CD8-positive, alpha-beta memory T cell (primary cell): ENCODE measurements at regions not wholly inside any gene's neighbourhood (a gene's known extent, or its start where the extent isn't known, plus 50 kb on each side); places are given as distances from the start of the nearest gene placed in this dataset.
"Not testable (repeated sequence)": the region's sequence is repeated elsewhere in the genome, so short reads cannot be mapped to it uniquely, and the experiment has no call there.

Source experiments
- CTCF ChIA-PET: fragments of 350-600 bp; sonication (Branson Sonifier 250); formaldehyde crosslinking; loops from one replicate; lab custom pipeline; 2021; ENCODE audit warnings: antibody characterized with exemption; lab: Charles Lee
- POLR2A ChIA-PET: fragments of 350-600 bp; sonication (Branson Sonifier 250); formaldehyde crosslinking; loops from one replicate; lab custom pipeline; 2021; ENCODE audit warnings: antibody characterized with exemption; lab: Charles Lee
- DNase-seq, 5 donors: peaks; one replicate each; pipeline versions ENCODE4 v3.0.0 to v3.0.0-alpha.2; 2020 to 2022; ENCODE audit warnings: mixed read lengths in 1 of 5
- H3K27ac ChIP-seq: one replicate; pipeline ENCODE4 v1.7.0; 2013; ENCODE audit warnings: low read depth, mild to moderate bottlenecking, low read length, moderate library complexity
- H3K27me3 ChIP-seq: 2 replicates; pipeline ENCODE4 v1.7.0; 2013; ENCODE audit warnings: low read length, mild to moderate bottlenecking; ENCODE audit not compliant: insufficient read depth, poor library complexity, severe bottlenecking
- H3K36me3 ChIP-seq: 2 replicates; pipeline ENCODE4 v1.7.0; 2013; ENCODE audit warnings: mild to moderate bottlenecking, low read length, moderate library complexity; ENCODE audit not compliant: insufficient read depth
- H3K4me1 ChIP-seq: 2 replicates; pipeline ENCODE4 v1.7.0; 2013; ENCODE audit warnings: mild to moderate bottlenecking, low read length, moderate library complexity; ENCODE audit not compliant: insufficient read depth
- H3K4me3 ChIP-seq: 2 replicates; pipeline ENCODE4 v1.7.0; 2013; ENCODE audit warnings: mild to moderate bottlenecking, low read length
- H3K9me3 ChIP-seq: 2 replicates; pipeline ENCODE4 v1.7.0; 2013; ENCODE audit warnings: mild to moderate bottlenecking, low read length
- H3K27ac Mint-ChIP-seq, 8 donors: one replicate each; pipeline ENCODE4 v1.8.0; 2020 to 2021; ENCODE audit warnings: mixed read lengths in 8 of 8, mild to moderate bottlenecking in 6 of 8, inconsistent platforms in 3 of 8, moderate library complexity in 3 of 8
- H3K27me3 Mint-ChIP-seq, 2 donors: one replicate each; pipeline ENCODE4 v1.8.0; 2020 to 2021; ENCODE audit warnings: mixed read lengths in 2 of 2, mild to moderate bottlenecking in 1 of 2, moderate library complexity in 1 of 2
- H3K36me3 Mint-ChIP-seq, 3 donors: one replicate each; pipeline ENCODE4 v1.8.0; 2020 to 2021; ENCODE audit warnings: mixed read lengths in 3 of 3, inconsistent platforms in 1 of 3, mild to moderate bottlenecking in 1 of 3
- H3K4me1 Mint-ChIP-seq, 3 donors: one replicate each; pipeline ENCODE4 v1.8.0; 2020 to 2021; ENCODE audit warnings: mixed read lengths in 3 of 3, inconsistent platforms in 1 of 3, mild to moderate bottlenecking in 1 of 3
- H3K4me3 Mint-ChIP-seq, 7 donors: one replicate each; pipeline ENCODE4 v1.8.0; 2020 to 2021; ENCODE audit warnings: mixed read lengths in 7 of 7, mild to moderate bottlenecking in 6 of 7, moderate library complexity in 4 of 7, inconsistent platforms in 2 of 7
- H3K9me3 Mint-ChIP-seq, 5 donors: one replicate each; pipeline ENCODE4 v1.8.0; 2020 to 2022; ENCODE audit warnings: mixed read lengths in 5 of 5, mild to moderate bottlenecking in 3 of 5, moderate library complexity in 2 of 5, inconsistent platforms in 1 of 5

DNA sequence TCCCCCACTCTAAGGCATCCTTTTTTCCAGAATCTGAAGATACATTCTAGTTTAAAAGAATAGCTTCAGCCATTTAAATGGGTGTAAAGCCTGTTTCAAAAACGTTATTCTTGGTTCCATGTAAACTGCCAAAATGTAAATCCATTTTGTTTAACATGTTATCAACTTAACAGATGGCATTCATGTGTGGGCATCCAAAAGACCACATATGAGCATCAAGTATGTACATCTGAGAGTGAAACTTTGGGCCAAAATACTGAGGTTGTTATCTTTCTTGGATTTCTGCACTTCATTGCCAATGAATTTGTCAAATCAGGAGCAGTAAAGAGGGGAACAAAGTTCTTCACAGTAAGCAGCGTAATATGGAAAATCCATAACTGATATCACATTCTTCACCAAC lies 395.4 kb downstream of the ZNF804A start:
- Mint-ChIP-seq H3K4me3 (no peak overlapping the region), H3K27ac (no peak overlapping the region), H3K27me3 (no peaks in the 10 kb centered on the region), H3K4me1 (no peaks in the 10 kb centered on the region), H3K9me3 (peaks cover 3 to 21% (median 6%) of the 10 kb centered on the region in 5 donors), H3K36me3 (no peaks in the 10 kb centered on the region)
- POLR2A ChIA-PET, result no interaction called here
- H3K27me3 ChIP-seq, result no peaks in the 10 kb centered on the region
- CTCF ChIA-PET, result no interaction called here
- no peak overlapping the region for H3K4me3 ChIP-seq
- no peak for DNase-seq
- no peak overlapping the region for H3K27ac ChIP-seq
- H3K9me3 ChIP-seq, result no peaks in the 10 kb centered on the region
- H3K4me1 ChIP-seq, result no peaks in the 10 kb centered on the region
- no peaks in the 10 kb centered on the region for H3K36me3 ChIP-seq

DNA sequence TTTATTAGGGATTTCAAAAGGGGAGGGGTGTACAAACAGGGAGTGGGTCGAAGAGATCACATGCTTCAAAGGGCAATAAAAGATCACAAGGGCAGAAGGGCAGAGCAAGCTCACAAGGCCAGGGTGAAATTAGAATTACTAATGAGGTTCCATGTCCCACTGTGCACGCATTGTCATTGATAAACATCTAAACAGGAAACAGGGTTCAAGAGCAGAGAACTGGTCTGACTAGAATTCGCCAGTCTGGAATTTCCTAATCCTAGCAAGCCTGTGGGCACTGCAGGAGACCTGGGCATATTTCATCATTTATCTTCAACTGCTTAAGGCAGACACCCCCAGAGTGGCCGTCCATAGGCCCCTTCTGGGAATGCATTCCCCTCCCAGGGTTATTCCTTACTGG lies 408.2 kb downstream of the ZNF804A start:
- DNase-seq, result no peak

DNA sequence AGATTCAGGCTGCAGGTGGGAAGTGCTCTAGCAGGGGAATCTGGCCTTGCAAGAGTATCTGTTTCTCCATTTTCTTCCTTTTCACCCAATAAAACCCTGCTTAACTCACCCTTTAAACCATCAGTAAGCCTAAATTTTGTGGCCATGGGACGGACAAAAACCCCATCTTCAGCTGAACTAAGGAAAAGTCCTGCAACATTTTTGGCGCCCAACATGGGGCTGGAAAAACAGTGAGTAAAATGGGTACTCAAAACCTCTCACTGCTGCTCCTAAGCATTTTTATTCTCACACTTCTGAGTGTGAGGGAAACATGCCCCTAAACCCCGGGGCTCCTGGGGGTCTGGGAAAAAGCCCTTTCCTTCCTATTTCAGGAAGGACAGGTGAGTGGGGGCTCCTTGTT lies 414.3 kb downstream of the ZNF804A start:
- Histone ChIP-seq H3K27me3 (no peaks in the 10 kb centered on the region), H3K9me3 (no peaks in the 10 kb centered on the region), H3K4me3 (no peak overlapping the region), H3K36me3 (no peaks in the 10 kb centered on the region), H3K4me1 (no peaks in the 10 kb centered on the region), H3K27ac (no peak overlapping the region)
- Mint-ChIP-seq H3K27ac (no peak overlapping the region), H3K4me1 (no peaks in the 10 kb centered on the region), H3K36me3 (no peaks in the 10 kb centered on the region), H3K9me3 (peaks cover 25 to 50% (median 28%) of the 10 kb centered on the region in 5 donors), H3K4me3 (no peak overlapping the region), H3K27me3 (no peaks in the 10 kb centered on the region)
- no peak for DNase-seq
- POLR2A ChIA-PET, result no interaction called here
- CTCF ChIA-PET, result no interaction called here

More for the DNA sequence above, 408.2 kb downstream of the ZNF804A start:
- Histone ChIP-seq H3K4me3 (no peak overlapping the region), H3K4me1 (no peaks in the 10 kb centered on the region), H3K36me3 (no peaks in the 10 kb centered on the region), H3K9me3 (no peaks in the 10 kb centered on the region), H3K27me3 (no peaks in the 10 kb centered on the region), H3K27ac (no peak overlapping the region)
- Mint-ChIP-seq H3K4me3 (no peak overlapping the region), H3K4me1 (no peaks in the 10 kb centered on the region), H3K27me3 (no peaks in the 10 kb centered on the region), H3K9me3 (peaks cover 15 to 55% (median 27%) of the 10 kb centered on the region in 5 donors), H3K36me3 (no peaks in the 10 kb centered on the region), H3K27ac (no peak overlapping the region)
- ChIA-PET POLR2A (no interaction called here), CTCF (no interaction called here)

DNA sequence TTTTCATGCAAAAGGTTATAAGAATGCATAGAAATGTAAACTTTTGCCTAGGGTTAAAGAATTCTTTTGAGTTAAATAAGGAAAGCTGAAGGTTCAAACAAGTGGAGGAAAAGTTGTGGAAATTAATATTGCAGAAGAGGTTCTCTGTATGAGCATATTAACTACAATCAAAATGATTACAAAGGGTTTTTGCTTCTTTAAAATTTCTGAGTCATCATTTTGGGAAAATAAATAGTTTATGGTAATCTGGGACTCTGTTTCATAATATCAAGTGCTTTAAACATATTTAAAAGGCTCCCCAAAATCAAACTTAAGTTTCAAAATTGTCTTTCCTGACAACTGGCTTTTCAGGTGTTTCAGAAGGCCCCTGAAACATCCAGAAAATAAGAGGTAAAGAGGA lies 415.7 kb downstream of the ZNF804A start:
- no peaks in the 10 kb centered on the region for H3K9me3 ChIP-seq
- H3K27me3 Mint-ChIP-seq, result no peaks in the 10 kb centered on the region
- ChIA-PET CTCF (no interaction called here), POLR2A (no interaction called here)
- no peak overlapping the region for H3K27ac Mint-ChIP-seq
- no peak overlapping the region for H3K4me3 Mint-ChIP-seq
- H3K27ac ChIP-seq, result no peak overlapping the region
- H3K36me3 ChIP-seq, result no peaks in the 10 kb centered on the region
- no peak overlapping the region for H3K4me3 ChIP-seq
- H3K4me1 Mint-ChIP-seq, result no peaks in the 10 kb centered on the region
- no peaks in the 10 kb centered on the region for H3K4me1 ChIP-seq
- no peak for DNase-seq
- no peaks in the 10 kb centered on the region for H3K27me3 ChIP-seq
- H3K9me3 Mint-ChIP-seq, result peaks cover 18 to 38% (median 28%) of the 10 kb centered on the region in 5 donors
- H3K36me3 Mint-ChIP-seq, result no peaks in the 10 kb centered on the region

DNA sequence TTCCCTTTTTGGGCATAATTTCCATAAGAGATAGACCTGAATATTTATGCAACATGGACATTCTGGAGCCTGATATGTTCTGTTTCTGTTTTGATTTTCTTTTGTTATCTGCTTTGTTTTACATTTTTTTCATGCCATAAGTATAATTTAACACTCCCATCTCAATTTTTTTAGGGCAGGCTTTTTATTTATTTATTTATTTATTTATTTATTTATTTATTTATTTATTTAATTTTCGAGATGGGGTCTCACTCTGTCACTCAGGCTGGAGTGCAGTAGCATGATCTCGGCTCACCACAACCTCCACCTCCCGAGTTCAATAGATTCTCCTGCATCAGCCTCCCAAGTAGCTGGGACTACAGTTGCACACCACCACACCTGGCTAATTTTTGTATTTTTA lies 427.6 kb downstream of the ZNF804A start:
- H3K4me1 ChIP-seq, H3K36me3 ChIP-seq, CTCF ChIA-PET, H3K36me3 Mint-ChIP-seq, POLR2A ChIA-PET, H3K27me3 Mint-ChIP-seq, DNase-seq, H3K4me3 Mint-ChIP-seq, H3K27me3 ChIP-seq, H3K4me1 Mint-ChIP-seq, H3K27ac ChIP-seq, H3K27ac Mint-ChIP-seq, H3K9me3 ChIP-seq, H3K4me3 ChIP-seq: not testable (repeated sequence)
- peaks cover 10 to 21% (median 13%) of the 10 kb centered on the region in 5 donors for H3K9me3 Mint-ChIP-seq

DNA sequence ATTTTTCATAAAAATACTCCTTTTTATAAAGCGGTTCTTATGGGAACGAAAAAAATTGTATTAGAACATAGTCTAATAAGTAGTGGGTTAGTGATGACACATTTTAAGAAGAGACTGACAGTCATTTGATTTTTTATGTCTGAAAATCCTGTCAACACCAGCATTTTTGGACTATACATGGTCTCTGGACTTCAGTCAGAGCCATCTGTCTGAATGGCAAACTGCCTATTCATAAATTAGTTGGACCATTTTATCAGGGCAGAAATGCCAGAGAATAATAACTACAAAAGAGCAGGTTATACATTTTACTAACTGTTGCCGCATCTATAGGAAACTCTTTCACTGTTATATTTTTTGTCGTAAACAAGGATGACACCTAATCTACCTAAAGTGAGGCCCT lies 437.6 kb downstream of the ZNF804A start:
- Histone ChIP-seq H3K36me3 (no peaks in the 10 kb centered on the region), H3K4me1 (no peaks in the 10 kb centered on the region), H3K4me3 (no peak overlapping the region), H3K27me3 (no peaks in the 10 kb centered on the region), H3K27ac (no peak overlapping the region), H3K9me3 (no peaks in the 10 kb centered on the region)
- Mint-ChIP-seq H3K27me3 (no peaks in the 10 kb centered on the region), H3K36me3 (no peaks in the 10 kb centered on the region), H3K27ac (no peak overlapping the region), H3K4me1 (no peaks in the 10 kb centered on the region), H3K9me3 (peaks cover 10 to 25% (median 17%) of the 10 kb centered on the region in 5 donors), H3K4me3 (no peak overlapping the region)
- POLR2A ChIA-PET, result no interaction called here
- CTCF ChIA-PET, result no interaction called here
- DNase-seq, result no peak

DNA sequence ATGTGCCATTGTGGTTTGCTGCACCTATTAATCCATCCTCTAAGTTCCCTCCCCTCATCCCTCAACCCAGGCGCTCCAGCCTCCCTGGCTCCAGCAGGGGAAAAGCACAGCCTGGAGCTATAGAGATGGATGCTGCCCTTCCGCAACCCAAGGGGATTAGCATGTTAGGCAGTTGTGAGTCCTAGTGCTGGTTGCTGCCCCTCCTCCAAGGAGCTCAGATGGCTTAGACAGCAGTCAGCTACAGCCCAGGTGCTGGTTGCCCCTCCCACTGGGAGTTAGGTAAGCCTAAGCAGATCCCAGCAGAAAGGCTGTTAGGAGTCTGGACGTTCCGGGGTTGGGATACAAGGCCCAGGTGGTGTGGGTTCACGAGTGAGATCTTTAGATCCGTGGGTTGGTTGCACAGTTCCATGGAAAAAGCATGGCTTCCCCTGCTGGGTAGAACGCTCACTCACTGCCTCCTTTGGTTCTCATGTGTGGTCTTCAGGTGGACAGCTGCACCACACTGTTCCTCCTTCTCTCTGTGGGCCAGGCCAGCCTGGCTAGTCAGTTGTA lies 446.1 kb downstream of the ZNF804A start:
- CTCF ChIA-PET, result no interaction called here
- H3K4me3 ChIP-seq, result no peak overlapping the region
- Mint-ChIP-seq H3K4me3 (no peak overlapping the region), H3K9me3 (peaks cover 12 to 44% (median 17%) of the 10 kb centered on the region in 5 donors), H3K4me1 (no peaks in the 10 kb centered on the region), H3K36me3 (no peaks in the 10 kb centered on the region), H3K27ac (no peak overlapping the region), H3K27me3 (no peaks in the 10 kb centered on the region)
- H3K27ac ChIP-seq, result no peak overlapping the region
- POLR2A ChIA-PET, result no interaction called here
- no peaks in the 10 kb centered on the region for H3K4me1 ChIP-seq
- H3K36me3 ChIP-seq, result no peaks in the 10 kb centered on the region
- H3K27me3 ChIP-seq, result no peaks in the 10 kb centered on the region
- no peaks in the 10 kb centered on the region for H3K9me3 ChIP-seq
- DNase-seq, result no peak

DNA sequence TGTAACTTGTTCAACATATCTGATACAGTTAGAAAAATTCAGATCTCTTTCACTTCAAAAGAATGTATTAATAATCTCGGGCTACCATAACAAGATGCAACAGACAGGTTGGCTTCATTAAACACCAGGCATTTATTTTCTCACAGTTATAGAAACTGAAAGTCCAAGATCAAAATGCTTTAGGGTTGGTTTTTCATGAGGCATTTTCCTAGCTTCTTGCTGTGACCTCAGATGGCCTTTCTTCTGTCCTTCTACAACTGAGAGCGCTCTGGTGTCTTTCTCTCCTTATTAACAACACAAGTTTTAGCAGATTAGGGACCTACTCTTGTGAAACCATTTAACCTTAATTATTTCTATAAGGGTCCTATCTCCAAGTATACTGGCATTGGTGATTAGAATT lies 452.5 kb downstream of the ZNF804A start:
- Histone ChIP-seq H3K36me3 (no peaks in the 10 kb centered on the region), H3K27me3 (no peaks in the 10 kb centered on the region), H3K27ac (no peak overlapping the region), H3K4me3 (no peak overlapping the region), H3K9me3 (no peaks in the 10 kb centered on the region), H3K4me1 (no peaks in the 10 kb centered on the region)
- Mint-ChIP-seq H3K27ac (no peak overlapping the region), H3K9me3 (peaks cover 3 to 42% (median 12%) of the 10 kb centered on the region in 5 donors), H3K4me3 (no peak overlapping the region), H3K36me3 (no peaks in the 10 kb centered on the region), H3K4me1 (no peaks in the 10 kb centered on the region), H3K27me3 (no peaks in the 10 kb centered on the region)
- no peak for DNase-seq
- POLR2A ChIA-PET, result no interaction called here
- CTCF ChIA-PET, result no interaction called here

DNA sequence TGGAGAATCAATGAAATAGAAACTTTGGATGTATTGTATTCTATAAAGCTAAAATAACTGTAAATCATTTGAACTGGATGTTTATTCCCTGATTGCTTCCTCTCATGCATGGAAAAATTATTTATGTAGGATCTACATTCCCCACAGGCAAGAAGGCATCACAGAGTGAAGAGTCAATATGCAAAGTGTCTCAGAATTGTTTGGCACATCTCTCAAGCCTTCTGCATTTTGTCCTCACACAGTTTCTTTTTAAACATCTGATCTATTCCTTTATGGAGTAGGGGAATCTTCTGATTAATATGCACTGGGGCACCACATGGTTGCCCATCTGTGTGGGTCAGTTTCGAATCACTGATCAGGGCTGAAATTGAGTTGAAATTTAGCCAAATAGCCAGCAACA lies 465.4 kb downstream of the ZNF804A start:
- DNase-seq, result no peak
- peaks cover 3 to 9% (median 6%) of the 10 kb centered on the region in 5 donors for H3K9me3 Mint-ChIP-seq
- H3K36me3 Mint-ChIP-seq, result no peaks in the 10 kb centered on the region
- POLR2A ChIA-PET, result no interaction called here
- no peaks in the 10 kb centered on the region for H3K4me1 ChIP-seq
- no peak overlapping the region for H3K27ac ChIP-seq
- no peaks in the 10 kb centered on the region for H3K36me3 ChIP-seq
- CTCF ChIA-PET, result no interaction called here
- H3K4me3 ChIP-seq, result no peak overlapping the region
- no peaks in the 10 kb centered on the region for H3K27me3 ChIP-seq
- H3K27ac Mint-ChIP-seq, result no peak overlapping the region
- H3K4me3 Mint-ChIP-seq, result no peak overlapping the region
- H3K9me3 ChIP-seq, result no peaks in the 10 kb centered on the region
- no peaks in the 10 kb centered on the region for H3K27me3 Mint-ChIP-seq
- no peaks in the 10 kb centered on the region for H3K4me1 Mint-ChIP-seq
